Smooth muscle cell (in vitro differentiated cells): ENCODE measurements at regions not wholly inside any gene's neighbourhood (a gene's known extent, or its start where the extent isn't known, plus 50 kb on each side); places are given as distances from the start of the nearest gene placed in this dataset.
A peak's percentile ranks its signal among the peaks of the same experiment; 100 is the strongest.

Source experiments
- DNase-seq: peaks from one replicate; lab custom pipeline; 2025; ENCODE audit not compliant: unreplicated experiment; lab: John Stamatoyannopoulos, UW
- H2AFZ ChIP-seq: fragments of 200-600 bp; sonication (generic); 2 replicates; pipeline ENCODE4 v1.6.0; 2016; ENCODE audit warnings: antibody characterized with exemption, low read depth, mild to moderate bottlenecking
- H3F3A ChIP-seq: fragments of 200-600 bp; sonication (generic); 2 replicates; pipeline ENCODE4 v1.6.0; 2017; ENCODE audit warnings: antibody characterized with exemption, low read depth
- H3K27ac ChIP-seq: fragments of 200-600 bp; sonication (generic); 2 replicates; pipeline ENCODE4 v1.5.1; 2016; ENCODE audit warnings: low read depth, mild to moderate bottlenecking
- H3K27me3 ChIP-seq: fragments of 200-600 bp; sonication (generic); 2 replicates; pipeline ENCODE4 v1.6.1; 2016; ENCODE audit warnings: low read depth, mild to moderate bottlenecking
- H3K36me3 ChIP-seq: fragments of 200-600 bp; sonication (generic); 2 replicates; pipeline ENCODE4 v1.5.1; 2016; ENCODE audit warnings: low read depth
- H3K4me1 ChIP-seq: fragments of 200-600 bp; sonication (generic); 2 replicates; pipeline ENCODE4 v1.5.1; 2016; ENCODE audit warnings: low read depth
- H3K4me2 ChIP-seq: fragments of 200-600 bp; sonication (generic); 2 replicates; pipeline ENCODE4 v1.6.0; 2016; ENCODE audit warnings: mild to moderate bottlenecking
- H3K4me3 ChIP-seq: fragments of 200-600 bp; sonication (generic); 2 replicates; pipeline ENCODE4 v1.5.1; 2016; ENCODE audit warnings: mild to moderate bottlenecking
- H3K79me2 ChIP-seq: fragments of 200-600 bp; sonication (generic); 2 replicates; pipeline ENCODE4 v1.6.0; 2016; ENCODE audit warnings: low read depth, mild to moderate bottlenecking
- H3K9ac ChIP-seq: fragments of 200-600 bp; sonication (generic); 2 replicates; pipeline ENCODE4 v1.6.0; 2016; ENCODE audit warnings: low read depth
- H3K9me3 ChIP-seq: fragments of 200-600 bp; sonication (generic); replicated peaks from 2 replicates; pipeline ENCODE4 v1.5.1; 2016; ENCODE audit warnings: low read depth
- H4K20me1 ChIP-seq: fragments of 200-600 bp; sonication (generic); 2 replicates; pipeline ENCODE4 v1.6.0; 2016; ENCODE audit warnings: low read depth
- CTCF ChIP-seq: fragments of 200-600 bp; sonication (generic); IDR thresholded peaks from 2 replicates; pipeline ENCODE4 v1.5.1; 2017; ENCODE audit warnings: borderline replicate concordance, mild to moderate bottlenecking, antibody characterized with exemption; ENCODE audit not compliant: insufficient read depth, poor library complexity, severe bottlenecking
- WGBS: methylation state at CpG from one replicate; pipeline ENCODE4 v1.1.7; 2016; ENCODE audit warnings: low lambda C conversion rate; 5-methylcytosine and 5-hydroxymethylcytosine counted together

- Histone ChIP-seq H3K27ac (peak overlapping the region; percentile 89), H3K4me2 (peak overlapping the region; percentile 78), H3K4me1 (peaks cover 23% of the 10 kb centered on the region), H3K9me3 (no peaks in the 10 kb centered on the region), H2AFZ (no peak overlapping the region), H3F3A (peaks cover 15% of the 10 kb centered on the region), H3K4me3 (no peak overlapping the region), H3K9ac (peak overlapping the region; percentile 39), H4K20me1 (peaks cover 10% of the 10 kb centered on the region), H3K36me3 (no peaks in the 10 kb centered on the region), H3K79me2 (no peaks in the 10 kb centered on the region), H3K27me3 (no peaks in the 10 kb centered on the region)
- no peak for TF ChIP-seq CTCF
- no peak for DNase-seq
- 42% methylated on average over 7 of the region's 7 CpGs for WGBS
Observed at GRCh38 chr7:30225863-30226613, 58.4 kb upstream of the ZNRF2 start.

GRCh38 chr7:30226614-30227268 is 57.7 kb upstream of the ZNRF2 start:
- H3K4me1 ChIP-seq, result peaks cover 23% of the 10 kb centered on the region
- H2AFZ ChIP-seq, result no peak overlapping the region
- no peaks in the 10 kb centered on the region for H3K79me2 ChIP-seq
- no peak overlapping the region for H3K4me3 ChIP-seq
- WGBS, result 69% methylated on average over 12 of the region's 12 CpGs
- H3F3A ChIP-seq, result peaks cover 15% of the 10 kb centered on the region
- H3K9me3 ChIP-seq, result no peaks in the 10 kb centered on the region
- H3K27ac ChIP-seq, result peak overlapping the region; percentile 89
- TF ChIP-seq CTCF, result peak; percentile 29
- no peak overlapping the region for H3K9ac ChIP-seq
- H3K27me3 ChIP-seq, result no peaks in the 10 kb centered on the region
- peak overlapping the region; percentile 58 for H3K4me2 ChIP-seq
- no peak for DNase-seq
- peaks cover 10% of the 10 kb centered on the region for H4K20me1 ChIP-seq
- no peaks in the 10 kb centered on the region for H3K36me3 ChIP-seq

GRCh38 chr7:30231271-30231670 is 53.1 kb upstream of the ZNRF2 start:
- Histone ChIP-seq H3K36me3 (no peaks in the 10 kb centered on the region), H3K9ac (no peak overlapping the region), H4K20me1 (no peaks in the 10 kb centered on the region), H3K27ac (no peak overlapping the region), H3K4me2 (no peak overlapping the region), H3K4me3 (no peak overlapping the region), H3K9me3 (no peaks in the 10 kb centered on the region), H3K27me3 (peaks cover 4% of the 10 kb centered on the region), H2AFZ (no peak overlapping the region), H3K79me2 (no peaks in the 10 kb centered on the region), H3K4me1 (peaks cover 8% of the 10 kb centered on the region), H3F3A (peaks cover 5% of the 10 kb centered on the region)
- no peak for DNase-seq
- no peak for TF ChIP-seq CTCF
- WGBS, result 70% methylated on average over 1 of the region's 1 CpG

DNA sequence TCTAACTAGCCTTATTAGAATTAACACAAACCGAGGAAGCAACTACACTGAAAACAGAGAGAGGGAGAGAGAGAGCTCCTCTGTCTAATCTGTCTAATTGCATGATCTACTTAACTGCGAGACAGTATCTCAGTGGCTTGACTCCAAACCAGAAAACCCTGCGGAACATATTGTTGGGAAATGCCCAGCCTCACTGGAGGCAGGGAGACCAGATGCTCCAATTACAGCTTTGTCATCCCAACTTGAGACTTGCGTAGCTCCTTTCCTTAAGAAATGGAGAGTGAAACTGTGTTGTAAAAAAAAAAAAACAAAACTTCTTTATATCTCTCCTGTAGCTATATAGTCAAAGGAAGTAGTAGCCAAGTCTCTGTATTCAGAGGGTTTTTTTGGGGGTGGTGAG is 52.0 kb upstream of the ZNRF2 start:
- Histone ChIP-seq H3K27ac (no peak overlapping the region), H3F3A (no peaks in the 10 kb centered on the region), H3K79me2 (no peaks in the 10 kb centered on the region), H3K4me3 (no peak overlapping the region), H2AFZ (no peak overlapping the region), H3K9ac (no peak overlapping the region), H4K20me1 (no peaks in the 10 kb centered on the region), H3K4me1 (no peaks in the 10 kb centered on the region), H3K27me3 (peaks cover 14% of the 10 kb centered on the region), H3K36me3 (no peaks in the 10 kb centered on the region), H3K4me2 (no peak overlapping the region), H3K9me3 (no peaks in the 10 kb centered on the region)
- TF ChIP-seq CTCF, result no peak
- 83% methylated on average over 4 of the region's 4 CpGs for WGBS
- no peak for DNase-seq
